Activated CD4-positive, alpha-beta T cell treated with anti-CD3 and anti-CD28 coated beads for 48 hours (primary cell): ENCODE measurements at regions not wholly inside any gene's neighbourhood (a gene's known extent, or its start where the extent isn't known, plus 50 kb on each side); places are given as distances from the start of the nearest gene placed in this dataset.
A peak's percentile ranks its signal among the peaks of the same experiment; 100 is the strongest.
"Not testable (repeated sequence)": the region's sequence is repeated elsewhere in the genome, so short reads cannot be mapped to it uniquely, and the experiment has no call there.

Experiments used
- DNase-seq: peaks from one replicate; pipeline ENCODE4 v3.0.0-alpha.2; 2020

GRCh38 chr18:57953883-57954282 is 90.1 kb upstream of the NEDD4L start:
- no peak for DNase-seq

GRCh38 chr18:57951999-57952774 is 91.8 kb upstream of the NEDD4L start:
- DNase-seq, result no peak

- no peak for DNase-seq
Measured at GRCh38 chr18:57951117-57951796, 92.8 kb upstream of the NEDD4L start.

- no peak for DNase-seq
Measured at GRCh38 chr18:57950542-57950941, 93.5 kb upstream of the NEDD4L start.

- DNase-seq, result not testable (repeated sequence)
Measured at GRCh38 chr18:57949335-57949734, 94.7 kb upstream of the NEDD4L start.

GRCh38 chr18:57947117-57947516 is 96.9 kb upstream of the NEDD4L start:
- DNase-seq, result no peak

- DNase-seq, result no peak
Measured at GRCh38 chr18:57943723-57944122, 100.3 kb upstream of the NEDD4L start.

GRCh38 chr18:57942493-57942892 is 101.5 kb upstream of the NEDD4L start:
- no peak for DNase-seq

GRCh38 chr18:57941841-57942489 is 102.1 kb upstream of the NEDD4L start:
- no peak for DNase-seq

- no peak for DNase-seq
Measured at GRCh38 chr18:57940166-57940660, 103.8 kb upstream of the NEDD4L start.

- DNase-seq, result not testable (repeated sequence)
Measured at GRCh38 chr18:57934375-57934774, 109.7 kb upstream of the NEDD4L start.

- no peak for DNase-seq
Measured at GRCh38 chr18:57931038-57931437, 113.0 kb upstream of the NEDD4L start.

- DNase-seq, result no peak
Measured at GRCh38 chr18:57930476-57930875, 113.5 kb upstream of the NEDD4L start.

- DNase-seq, result no peak
Measured at GRCh38 chr18:57929922-57930321, 114.1 kb upstream of the NEDD4L start.

- no peak for DNase-seq
Measured at GRCh38 chr18:57928466-57928865, 115.6 kb upstream of the NEDD4L start.

GRCh38 chr18:57927511-57927910 is 116.5 kb upstream of the NEDD4L start:
- DNase-seq, result no peak

- no peak for DNase-seq
Measured at GRCh38 chr18:57925706-57926105, 118.3 kb upstream of the NEDD4L start.

GRCh38 chr18:57923611-57924010 is 120.4 kb upstream of the NEDD4L start:
- no peak for DNase-seq

GRCh38 chr18:57922885-57923284 is 119.8 kb upstream of the ATP8B1 start:
- no peak for DNase-seq

- DNase-seq, result peak; percentile 11
Measured at GRCh38 chr18:57921708-57922107, 118.6 kb upstream of the ATP8B1 start.

GRCh38 chr18:57920036-57920435 is 116.9 kb upstream of the ATP8B1 start:
- no peak for DNase-seq

- DNase-seq, result no peak
Measured at GRCh38 chr18:57918601-57919000, 115.5 kb upstream of the ATP8B1 start.

GRCh38 chr18:57916684-57917083 is 113.6 kb upstream of the ATP8B1 start:
- DNase-seq, result no peak
